ENCODE measurements at regions not wholly inside any gene's neighbourhood (a gene's known extent, or its start where the extent isn't known, plus 50 kb on each side); places are given as distances from the start of the nearest gene placed in this dataset.

DNA sequence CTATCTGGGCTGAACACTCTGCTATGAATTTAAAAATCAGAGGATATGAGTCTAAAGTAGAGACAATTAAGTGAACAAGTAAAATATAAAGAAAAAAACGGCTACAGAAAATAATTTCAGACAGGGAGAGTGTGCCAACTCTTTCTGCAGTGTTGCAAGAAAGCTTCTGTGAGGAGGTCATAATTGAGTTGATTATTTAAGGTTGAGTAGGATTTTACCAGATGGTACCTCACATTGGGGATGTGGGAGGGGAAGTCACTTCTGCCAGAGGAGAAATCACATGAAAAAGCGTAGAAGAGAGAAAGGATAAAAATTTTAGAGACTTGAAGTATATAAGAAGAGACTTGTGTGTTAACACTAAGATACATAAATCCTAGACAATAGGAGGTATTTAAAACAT, 238.0 kb upstream of the NCAM2 start:
- H3K9me2 ChIP-seq (ENCODE audit: insufficient read depth): no peaks in the 10 kb centered on the region
- H3K4me3 ChIP-seq: no peak overlapping the region
- H3K9me3 ChIP-seq (ENCODE audit: low read depth): peaks cover 14% of the 10 kb centered on the region
- H3K4me2 ChIP-seq (ENCODE audit: unreplicated experiment): no peak overlapping the region
- DNase-seq: no peak
- H3F3A ChIP-seq (ENCODE audit: insufficient read depth): no peaks in the 10 kb centered on the region
- H4K20me1 ChIP-seq (ENCODE audit: insufficient read depth): no peaks in the 10 kb centered on the region
- H3K9ac ChIP-seq: no peak overlapping the region
- in situ Hi-C loops (cut with MboI): no loop called here
- TF ChIP-seq EZH2 (IDR thresholded peaks at IDR 0.05; ENCODE audit: insufficient read depth, poor library complexity, severe bottlenecking): no peak
- no peak for TF ChIP-seq EZH2phosphoT487 (IDR thresholded peaks at IDR 0.05; ENCODE audit: insufficient read depth, low read depth)
- no peak overlapping the region for H3K27ac ChIP-seq
- WGBS, 2 experiments (ENCODE audit: low coverage in 1 of 2, low lambda C conversion rate in 2 of 2, missing lambda C conversion rate in 2 of 2): 7 to 14% methylated on average over 2 of the region's 2 CpGs
- no peaks in the 10 kb centered on the region for H3K79me2 ChIP-seq (ENCODE audit: insufficient read depth)
- no peaks in the 10 kb centered on the region for H3K4me1 ChIP-seq (ENCODE audit: insufficient read depth)
- H3K27me3 ChIP-seq (replicated peaks; ENCODE audit: insufficient read depth): no peaks in the 10 kb centered on the region
- no peaks in the 10 kb centered on the region for H3K36me3 ChIP-seq (ENCODE audit: low read depth)
- no peak overlapping the region for H2AFZ ChIP-seq

DNA sequence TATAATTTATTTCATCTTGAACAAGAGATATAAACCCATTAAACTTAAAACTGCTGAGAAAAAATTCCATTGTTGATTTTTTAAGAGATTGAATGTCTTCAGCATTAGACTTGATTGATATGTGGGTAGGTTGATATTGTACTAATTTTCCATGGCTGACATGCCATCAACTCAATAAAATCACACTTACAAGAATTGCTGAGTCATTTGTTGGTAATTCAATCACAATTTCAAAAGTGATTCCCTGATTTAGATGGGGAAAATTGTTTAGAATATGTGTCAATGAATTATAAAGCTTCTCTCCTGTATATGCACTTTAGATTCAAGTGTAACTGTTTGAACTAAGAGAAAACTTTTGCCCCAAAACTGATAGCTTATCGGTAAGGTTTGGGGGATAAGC, 223.5 kb upstream of the NCAM2 start:
- H3K27ac ChIP-seq: no peak overlapping the region
- H3K27me3 ChIP-seq (replicated peaks; ENCODE audit: insufficient read depth): no peaks in the 10 kb centered on the region
- no peaks in the 10 kb centered on the region for H3F3A ChIP-seq (ENCODE audit: insufficient read depth)
- no peaks in the 10 kb centered on the region for H3K79me2 ChIP-seq (ENCODE audit: insufficient read depth)
- WGBS, 2 experiments (ENCODE audit: low coverage in 1 of 2, low lambda C conversion rate in 2 of 2, missing lambda C conversion rate in 2 of 2): 48 to 74% methylated on average over 1 of the region's 1 CpG
- H3K4me1 ChIP-seq (ENCODE audit: insufficient read depth): no peaks in the 10 kb centered on the region
- no peaks in the 10 kb centered on the region for H4K20me1 ChIP-seq (ENCODE audit: insufficient read depth)
- H3K4me2 ChIP-seq (ENCODE audit: unreplicated experiment): no peak overlapping the region
- in situ Hi-C loops (cut with MboI): no loop called here
- H3K9ac ChIP-seq: no peak overlapping the region
- TF ChIP-seq EZH2 (IDR thresholded peaks at IDR 0.05; ENCODE audit: insufficient read depth, poor library complexity, severe bottlenecking) (no peak), EZH2phosphoT487 (IDR thresholded peaks at IDR 0.05; ENCODE audit: insufficient read depth, low read depth) (no peak)
- DNase-seq: no peak
- no peak overlapping the region for H2AFZ ChIP-seq
- no peaks in the 10 kb centered on the region for H3K9me3 ChIP-seq (ENCODE audit: low read depth)
- H3K36me3 ChIP-seq (ENCODE audit: low read depth): no peaks in the 10 kb centered on the region
- no peak overlapping the region for H3K4me3 ChIP-seq
- no peaks in the 10 kb centered on the region for H3K9me2 ChIP-seq (ENCODE audit: insufficient read depth)

DNA sequence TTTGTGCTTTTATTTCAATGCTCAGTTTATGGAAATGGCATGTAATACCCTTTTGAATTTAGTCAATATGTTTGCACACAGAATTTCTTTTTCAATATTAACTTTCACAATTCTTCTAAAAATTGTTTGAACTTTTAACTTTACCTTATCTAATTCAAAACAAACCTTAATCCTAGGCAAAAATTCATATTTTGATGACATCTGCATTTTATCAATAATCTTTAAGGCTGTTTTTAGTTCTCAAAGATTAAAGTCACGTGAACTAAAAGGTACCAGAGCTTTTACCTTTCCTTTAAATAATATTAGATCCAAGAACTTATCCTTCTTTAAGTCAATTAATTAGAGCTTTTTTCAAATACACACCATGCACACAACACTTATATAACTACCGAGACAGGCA, 218.9 kb upstream of the NCAM2 start:
- Histone ChIP-seq H3K9ac (no peak overlapping the region), H4K20me1 (ENCODE audit: insufficient read depth) (no peaks in the 10 kb centered on the region), H3K4me1 (ENCODE audit: insufficient read depth) (no peaks in the 10 kb centered on the region), H3K27me3 (replicated peaks; ENCODE audit: insufficient read depth) (no peaks in the 10 kb centered on the region), H2AFZ (no peak overlapping the region), H3F3A (ENCODE audit: insufficient read depth) (no peaks in the 10 kb centered on the region), H3K27ac (no peak overlapping the region), H3K9me3 (ENCODE audit: low read depth) (no peaks in the 10 kb centered on the region), H3K9me2 (ENCODE audit: insufficient read depth) (no peaks in the 10 kb centered on the region), H3K79me2 (ENCODE audit: insufficient read depth) (no peaks in the 10 kb centered on the region), H3K4me2 (ENCODE audit: unreplicated experiment) (no peak overlapping the region), H3K4me3 (no peak overlapping the region), H3K36me3 (ENCODE audit: low read depth) (no peaks in the 10 kb centered on the region)
- in situ Hi-C loops (cut with MboI): no loop called here
- TF ChIP-seq EZH2 (IDR thresholded peaks at IDR 0.05; ENCODE audit: insufficient read depth, poor library complexity, severe bottlenecking) (no peak), EZH2phosphoT487 (IDR thresholded peaks at IDR 0.05; ENCODE audit: insufficient read depth, low read depth) (no peak)
- DNase-seq: no peak
- 16 to 23% methylated on average over 2 of the region's 2 CpGs for WGBS, 2 experiments (ENCODE audit: low coverage in 1 of 2, low lambda C conversion rate in 2 of 2, missing lambda C conversion rate in 2 of 2)

DNA sequence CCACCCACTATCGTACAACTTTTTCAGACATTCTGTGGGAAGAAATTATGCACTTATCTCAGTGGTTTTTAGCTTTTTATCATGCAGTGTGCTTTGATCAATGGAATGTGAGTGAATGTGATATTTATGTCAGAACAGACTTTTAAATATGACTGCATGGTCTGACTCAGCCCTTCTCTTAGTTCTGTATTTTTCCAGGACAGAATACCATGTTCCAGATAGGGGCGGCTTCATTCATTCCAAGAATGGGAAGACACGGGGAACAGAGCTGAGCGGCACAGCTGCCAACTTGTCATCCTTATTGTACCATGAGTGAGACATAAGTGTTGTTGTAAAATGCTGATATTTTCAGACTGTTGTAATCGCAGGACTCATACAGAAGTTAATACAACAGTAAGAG, 214.6 kb upstream of the NCAM2 start:
- Histone ChIP-seq H3K9me2 (ENCODE audit: insufficient read depth) (no peaks in the 10 kb centered on the region), H3K4me1 (ENCODE audit: insufficient read depth) (no peaks in the 10 kb centered on the region), H3F3A (ENCODE audit: insufficient read depth) (no peaks in the 10 kb centered on the region), H3K27ac (no peak overlapping the region), H3K27me3 (replicated peaks; ENCODE audit: insufficient read depth) (no peaks in the 10 kb centered on the region), H3K9ac (no peak overlapping the region), H3K9me3 (ENCODE audit: low read depth) (no peaks in the 10 kb centered on the region), H3K4me2 (ENCODE audit: unreplicated experiment) (no peak overlapping the region), H3K79me2 (ENCODE audit: insufficient read depth) (no peaks in the 10 kb centered on the region), H2AFZ (no peak overlapping the region), H3K36me3 (ENCODE audit: low read depth) (no peaks in the 10 kb centered on the region), H4K20me1 (ENCODE audit: insufficient read depth) (no peaks in the 10 kb centered on the region), H3K4me3 (no peak overlapping the region)
- in situ Hi-C loops (cut with MboI): no loop called here
- WGBS, 2 experiments (ENCODE audit: low coverage in 1 of 2, low lambda C conversion rate in 2 of 2, missing lambda C conversion rate in 2 of 2): 25 to 30% methylated on average over 5 of the region's 5 CpGs
- no peak for TF ChIP-seq EZH2phosphoT487 (IDR thresholded peaks at IDR 0.05; ENCODE audit: insufficient read depth, low read depth)
- no peak for TF ChIP-seq EZH2 (IDR thresholded peaks at IDR 0.05; ENCODE audit: insufficient read depth, poor library complexity, severe bottlenecking)
- no peak for DNase-seq
